CD14-positive monocyte (primary cell): ENCODE measurements at regions not wholly inside any gene's neighbourhood (a gene's known extent, or its start where the extent isn't known, plus 50 kb on each side); places are given as distances from the start of the nearest gene placed in this dataset.

Experiments
- DNase-seq, 3 donors: peaks; one replicate each; pipeline ENCODE4 v3.0.0-alpha.2; 2011 to 2022
- H2AFZ ChIP-seq: 2 replicates; pipeline ENCODE4 v1.6.0; 2012; ENCODE audit warnings: mild to moderate bottlenecking, low read depth, low read length, inconsistent platforms; ENCODE audit not compliant: insufficient read depth, poor library complexity, severe bottlenecking
- H3K27ac ChIP-seq, 2 donors: 1 replicate in 1 of 2; 2 replicates in 1 of 2; pipeline ENCODE4 v1.5.1; 2012 to 2013; ENCODE audit warnings: low read length in 2 of 2, control low read depth in 1 of 2, inconsistent platforms in 1 of 2, low read depth in 1 of 2, mild to moderate bottlenecking in 1 of 2
- H3K27me3 ChIP-seq, 2 donors: one replicate each; pipeline versions ENCODE4 v1.6.0 to v1.6.1; 2011 to 2013; ENCODE audit warnings: low read length in 2 of 2; ENCODE audit not compliant: control insufficient read depth in 2 of 2, insufficient read depth in 2 of 2
- H3K36me3 ChIP-seq, 2 donors: replicated peaks in 1 of 2; 1 replicate in 1 of 2; 2 replicates in 1 of 2; pipeline versions ENCODE4 v1.5.1 to v1.6.1; 2012 to 2013; ENCODE audit warnings: low read length in 2 of 2, control low read depth in 1 of 2, inconsistent platforms in 1 of 2, mild to moderate bottlenecking in 1 of 2; ENCODE audit not compliant: insufficient read depth in 2 of 2, control insufficient read depth in 1 of 2
- H3K4me1 ChIP-seq, 2 donors: 1 replicate in 1 of 2; 2 replicates in 1 of 2; pipeline versions ENCODE4 v1.5.1 to v1.6.1; 2012 to 2013; ENCODE audit warnings: low read length in 2 of 2, control low read depth in 1 of 2, inconsistent platforms in 1 of 2, mild to moderate bottlenecking in 1 of 2, moderate library complexity in 1 of 2; ENCODE audit not compliant: insufficient read depth in 2 of 2, control insufficient read depth in 1 of 2
- H3K4me2 ChIP-seq: replicated peaks from 2 replicates; pipeline ENCODE3; 2012; ENCODE audit warnings: low read length, moderate library complexity, mild to moderate bottlenecking; ENCODE audit not compliant: poor library complexity, severe bottlenecking; ENCODE audit errors: extremely low read depth
- H3K4me3 ChIP-seq, 3 experiments: fragments of 200-600 bp in 1 of 3; sonication (generic) in 1 of 3; replicated peaks in 1 of 3; 1 replicate in 2 of 3; 2 replicates in 1 of 3; pipeline ENCODE4 v1.5.1; 2011 to 2013; ENCODE audit warnings: low read length in 3 of 3, mild to moderate bottlenecking in 3 of 3, control low read depth in 2 of 3, low read depth in 2 of 3, inconsistent platforms in 1 of 3, moderate library complexity in 1 of 3
- H3K79me2 ChIP-seq: 2 replicates; pipeline ENCODE4 v1.6.0; 2012; ENCODE audit warnings: mild to moderate bottlenecking, control low read depth, inconsistent platforms, low read length, moderate library complexity; ENCODE audit not compliant: insufficient read depth
- H3K9ac ChIP-seq: 2 replicates; pipeline ENCODE4 v1.6.0; 2017; ENCODE audit warnings: low read length, mild to moderate bottlenecking; ENCODE audit not compliant: insufficient read depth, poor library complexity, severe bottlenecking
- H3K9me3 ChIP-seq, 2 donors: replicated peaks in 1 of 2; 1 replicate in 1 of 2; 2 replicates in 1 of 2; pipeline versions ENCODE4 v1.5.1 to v1.6.1; 2012 to 2013; ENCODE audit warnings: low read length in 2 of 2, control low read depth in 1 of 2; ENCODE audit not compliant: control insufficient read depth in 1 of 2, insufficient read depth in 1 of 2
- H4K20me1 ChIP-seq: 2 replicates; pipeline ENCODE4 v1.6.0; 2012; ENCODE audit warnings: mild to moderate bottlenecking, low read length, control low read depth, moderate library complexity; ENCODE audit not compliant: insufficient read depth
- H3K27ac Mint-ChIP-seq, 7 donors: one replicate each; pipeline ENCODE4 v1.8.0; 2020; ENCODE audit warnings: mild to moderate bottlenecking in 7 of 7, mixed read lengths in 7 of 7, moderate library complexity in 6 of 7, inconsistent platforms in 2 of 7
- H3K27me3 Mint-ChIP-seq, 3 donors: one replicate each; pipeline ENCODE4 v1.8.0; 2021 to 2022; ENCODE audit warnings: low read depth in 3 of 3, mild to moderate bottlenecking in 3 of 3, mixed read lengths in 3 of 3, moderate library complexity in 3 of 3, inconsistent platforms in 1 of 3
- H3K36me3 Mint-ChIP-seq, 2 donors: one replicate each; pipeline ENCODE4 v1.8.0; 2020; ENCODE audit warnings: mixed read lengths in 2 of 2, inconsistent platforms in 1 of 2, mild to moderate bottlenecking in 1 of 2
- H3K4me1 Mint-ChIP-seq: one replicate; pipeline ENCODE4 v1.8.0; 2020; ENCODE audit warnings: mild to moderate bottlenecking, mixed read lengths
- H3K4me3 Mint-ChIP-seq, 2 donors: one replicate each; pipeline ENCODE4 v1.8.0; 2020; ENCODE audit warnings: mild to moderate bottlenecking in 2 of 2, mixed read lengths in 2 of 2, moderate library complexity in 1 of 2
- H3K9me3 Mint-ChIP-seq, 7 donors: one replicate each; pipeline ENCODE4 v1.8.0; 2020 to 2022; ENCODE audit warnings: mixed read lengths in 7 of 7, mild to moderate bottlenecking in 6 of 7, moderate library complexity in 6 of 7, inconsistent platforms in 2 of 7
- CTCF ChIP-seq: fragments of 200-600 bp; IDR thresholded peaks from one replicate; pipeline ENCODE4 v1.8.0; 2022; ENCODE audit warnings: antibody characterized with exemption, mild to moderate bottlenecking
- WGBS: methylation state at CpG from one replicate; pipeline ENCODE4 v1.1.5; 2013; ENCODE audit warnings: missing lambda C conversion rate; ENCODE audit not compliant: insufficient coverage; 5-methylcytosine and 5-hydroxymethylcytosine counted together
- intact Hi-C, 2 donors: fragments of 100-400 bp; cut with micrococcal nuclease; formaldehyde crosslinking; loops; one replicate each; pipeline versions ENCODE4 v1.15.0 to v1.15.1; 2023

GRCh38 chr4:163263606-163264005 lies 68.8 kb downstream of the NPY1R start:
- H3K4me3 Mint-ChIP-seq = no peak overlapping the region

GRCh38 chr4:163256680-163257343 lies 75.6 kb downstream of the NPY1R start:
- H3K9me3 Mint-ChIP-seq = peaks cover 0 to 12% (median 5%) of the 10 kb centered on the region in 7 donors
- peaks cover 0 to 3% (median 3%) of the 10 kb centered on the region in 3 donors for H3K27me3 Mint-ChIP-seq
- DNase-seq = no peak
- no CpG with 5 or more reads among the region's 3 CpGs for WGBS
- no peaks in the 10 kb centered on the region for H3K27me3 ChIP-seq
- H3K27ac Mint-ChIP-seq = peak overlapping the region in 1 of 7 donors; percentile 25
- H3K36me3 ChIP-seq = no peaks in the 10 kb centered on the region
- intact Hi-C loops = no loop called here
- H3K4me3 ChIP-seq = no peak overlapping the region
- no peaks in the 10 kb centered on the region for H3K4me1 ChIP-seq
- H3K4me3 Mint-ChIP-seq = no peak overlapping the region
- H3K4me1 Mint-ChIP-seq = no peaks in the 10 kb centered on the region
- no peaks in the 10 kb centered on the region for H3K79me2 ChIP-seq
- no peak overlapping the region for H2AFZ ChIP-seq
- H3K27ac ChIP-seq = no peak overlapping the region
- no peak for TF ChIP-seq CTCF
- peaks cover 0 to 16% of the 10 kb centered on the region in 2 donors for H3K9me3 ChIP-seq
- H4K20me1 ChIP-seq = no peaks in the 10 kb centered on the region
- H3K9ac ChIP-seq = no peak overlapping the region
- no peak overlapping the region for H3K4me2 ChIP-seq
- H3K36me3 Mint-ChIP-seq = no peaks in the 10 kb centered on the region

More at GRCh38 chr4:163263606-163264005, 68.8 kb downstream of the NPY1R start:
- intact Hi-C loops = no loop called here
- Histone ChIP-seq H3K4me1 (no peaks in the 10 kb centered on the region), H3K36me3 (no peaks in the 10 kb centered on the region), H3K79me2 (no peaks in the 10 kb centered on the region), H2AFZ (no peak overlapping the region), H3K4me3 (no peak overlapping the region), H3K9ac (no peak overlapping the region), H4K20me1 (no peaks in the 10 kb centered on the region), H3K9me3 (peaks cover 0 to 2% of the 10 kb centered on the region in 2 donors), H3K27ac (no peak overlapping the region), H3K4me2 (no peak overlapping the region), H3K27me3 (no peaks in the 10 kb centered on the region)
- Mint-ChIP-seq H3K36me3 (no peaks in the 10 kb centered on the region), H3K9me3 (peaks cover 0 to 5% (median 0%) of the 10 kb centered on the region in 7 donors), H3K27ac (no peak overlapping the region), H3K27me3 (peaks cover 0 to 2% (median 0%) of the 10 kb centered on the region in 3 donors), H3K4me1 (no peaks in the 10 kb centered on the region)
- DNase-seq = no peak
- 60% methylated on average over 1 of the region's 1 CpG for WGBS
- no peak for TF ChIP-seq CTCF
